CD14-positive monocyte (primary cell): ENCODE measurements at regions not wholly inside any gene's neighbourhood (a gene's known extent, or its start where the extent isn't known, plus 50 kb on each side); places are given as distances from the start of the nearest gene placed in this dataset.
"Not testable (repeated sequence)": the region's sequence is repeated elsewhere in the genome, so short reads cannot be mapped to it uniquely, and the experiment has no call there.

Experiments
- DNase-seq, 3 donors: peaks; one replicate each; pipeline ENCODE4 v3.0.0-alpha.2; 2011 to 2022
- H2AFZ ChIP-seq: 2 replicates; pipeline ENCODE4 v1.6.0; 2012; ENCODE audit warnings: mild to moderate bottlenecking, low read depth, low read length, inconsistent platforms; ENCODE audit not compliant: insufficient read depth, poor library complexity, severe bottlenecking
- H3K27ac ChIP-seq, 2 donors: 1 replicate in 1 of 2; 2 replicates in 1 of 2; pipeline ENCODE4 v1.5.1; 2012 to 2013; ENCODE audit warnings: low read length in 2 of 2, control low read depth in 1 of 2, inconsistent platforms in 1 of 2, low read depth in 1 of 2, mild to moderate bottlenecking in 1 of 2
- H3K27me3 ChIP-seq, 2 donors: one replicate each; pipeline versions ENCODE4 v1.6.0 to v1.6.1; 2011 to 2013; ENCODE audit warnings: low read length in 2 of 2; ENCODE audit not compliant: control insufficient read depth in 2 of 2, insufficient read depth in 2 of 2
- H3K36me3 ChIP-seq, 2 donors: replicated peaks in 1 of 2; 1 replicate in 1 of 2; 2 replicates in 1 of 2; pipeline versions ENCODE4 v1.5.1 to v1.6.1; 2012 to 2013; ENCODE audit warnings: low read length in 2 of 2, control low read depth in 1 of 2, inconsistent platforms in 1 of 2, mild to moderate bottlenecking in 1 of 2; ENCODE audit not compliant: insufficient read depth in 2 of 2, control insufficient read depth in 1 of 2
- H3K4me1 ChIP-seq, 2 donors: 1 replicate in 1 of 2; 2 replicates in 1 of 2; pipeline versions ENCODE4 v1.5.1 to v1.6.1; 2012 to 2013; ENCODE audit warnings: low read length in 2 of 2, control low read depth in 1 of 2, inconsistent platforms in 1 of 2, mild to moderate bottlenecking in 1 of 2, moderate library complexity in 1 of 2; ENCODE audit not compliant: insufficient read depth in 2 of 2, control insufficient read depth in 1 of 2
- H3K4me2 ChIP-seq: replicated peaks from 2 replicates; pipeline ENCODE3; 2012; ENCODE audit warnings: low read length, moderate library complexity, mild to moderate bottlenecking; ENCODE audit not compliant: poor library complexity, severe bottlenecking; ENCODE audit errors: extremely low read depth
- H3K4me3 ChIP-seq, 3 experiments: fragments of 200-600 bp in 1 of 3; sonication (generic) in 1 of 3; replicated peaks in 1 of 3; 1 replicate in 2 of 3; 2 replicates in 1 of 3; pipeline ENCODE4 v1.5.1; 2011 to 2013; ENCODE audit warnings: low read length in 3 of 3, mild to moderate bottlenecking in 3 of 3, control low read depth in 2 of 3, low read depth in 2 of 3, inconsistent platforms in 1 of 3, moderate library complexity in 1 of 3
- H3K79me2 ChIP-seq: 2 replicates; pipeline ENCODE4 v1.6.0; 2012; ENCODE audit warnings: mild to moderate bottlenecking, control low read depth, inconsistent platforms, low read length, moderate library complexity; ENCODE audit not compliant: insufficient read depth
- H3K9ac ChIP-seq: 2 replicates; pipeline ENCODE4 v1.6.0; 2017; ENCODE audit warnings: low read length, mild to moderate bottlenecking; ENCODE audit not compliant: insufficient read depth, poor library complexity, severe bottlenecking
- H3K9me3 ChIP-seq, 2 donors: replicated peaks in 1 of 2; 1 replicate in 1 of 2; 2 replicates in 1 of 2; pipeline versions ENCODE4 v1.5.1 to v1.6.1; 2012 to 2013; ENCODE audit warnings: low read length in 2 of 2, control low read depth in 1 of 2; ENCODE audit not compliant: control insufficient read depth in 1 of 2, insufficient read depth in 1 of 2
- H4K20me1 ChIP-seq: 2 replicates; pipeline ENCODE4 v1.6.0; 2012; ENCODE audit warnings: mild to moderate bottlenecking, low read length, control low read depth, moderate library complexity; ENCODE audit not compliant: insufficient read depth
- H3K27ac Mint-ChIP-seq, 7 donors: one replicate each; pipeline ENCODE4 v1.8.0; 2020; ENCODE audit warnings: mild to moderate bottlenecking in 7 of 7, mixed read lengths in 7 of 7, moderate library complexity in 6 of 7, inconsistent platforms in 2 of 7
- H3K27me3 Mint-ChIP-seq, 3 donors: one replicate each; pipeline ENCODE4 v1.8.0; 2021 to 2022; ENCODE audit warnings: low read depth in 3 of 3, mild to moderate bottlenecking in 3 of 3, mixed read lengths in 3 of 3, moderate library complexity in 3 of 3, inconsistent platforms in 1 of 3
- H3K36me3 Mint-ChIP-seq, 2 donors: one replicate each; pipeline ENCODE4 v1.8.0; 2020; ENCODE audit warnings: mixed read lengths in 2 of 2, inconsistent platforms in 1 of 2, mild to moderate bottlenecking in 1 of 2
- H3K4me1 Mint-ChIP-seq: one replicate; pipeline ENCODE4 v1.8.0; 2020; ENCODE audit warnings: mild to moderate bottlenecking, mixed read lengths
- H3K4me3 Mint-ChIP-seq, 2 donors: one replicate each; pipeline ENCODE4 v1.8.0; 2020; ENCODE audit warnings: mild to moderate bottlenecking in 2 of 2, mixed read lengths in 2 of 2, moderate library complexity in 1 of 2
- H3K9me3 Mint-ChIP-seq, 7 donors: one replicate each; pipeline ENCODE4 v1.8.0; 2020 to 2022; ENCODE audit warnings: mixed read lengths in 7 of 7, mild to moderate bottlenecking in 6 of 7, moderate library complexity in 6 of 7, inconsistent platforms in 2 of 7
- WGBS: methylation state at CpG from one replicate; pipeline ENCODE4 v1.1.5; 2013; ENCODE audit warnings: missing lambda C conversion rate; ENCODE audit not compliant: insufficient coverage; 5-methylcytosine and 5-hydroxymethylcytosine counted together
- intact Hi-C, 2 donors: fragments of 100-400 bp; cut with micrococcal nuclease; formaldehyde crosslinking; loops; one replicate each; pipeline versions ENCODE4 v1.15.0 to v1.15.1; 2023

GRCh38 chr2:111488451-111488850 lies 367.7 kb downstream of the BCL2L11 start:
- H3K4me3 Mint-ChIP-seq, DNase-seq, H3K9me3 Mint-ChIP-seq, H3K36me3 Mint-ChIP-seq, H3K4me3 ChIP-seq, H3K27me3 Mint-ChIP-seq, H3K27ac ChIP-seq, H3K9me3 ChIP-seq, H3K4me2 ChIP-seq, H3K9ac ChIP-seq, intact Hi-C loops, H3K36me3 ChIP-seq, H3K27me3 ChIP-seq, H2AFZ ChIP-seq, H4K20me1 ChIP-seq: not testable (repeated sequence)
- peaks cover 24% of the 10 kb centered on the region for H3K79me2 ChIP-seq
- H3K4me1 ChIP-seq = peaks cover 19 to 24% of the 10 kb centered on the region in 2 donors
- WGBS = no CpG with 5 or more reads among the region's 4 CpGs
- Mint-ChIP-seq H3K27ac (peak overlapping the region in 2 of 7 donors; percentile 7 to 69), H3K4me1 (peaks cover 25% of the 10 kb centered on the region)

- H3K27ac ChIP-seq, H3K36me3 ChIP-seq, H2AFZ ChIP-seq, H4K20me1 ChIP-seq, H3K27me3 Mint-ChIP-seq, DNase-seq, H3K27ac Mint-ChIP-seq, intact Hi-C loops, H3K9ac ChIP-seq, H3K27me3 ChIP-seq, H3K4me3 Mint-ChIP-seq, H3K4me3 ChIP-seq, H3K9me3 ChIP-seq, H3K4me2 ChIP-seq, H3K9me3 Mint-ChIP-seq, H3K36me3 Mint-ChIP-seq: not testable (repeated sequence)
- H3K4me1 Mint-ChIP-seq = peaks cover 23% of the 10 kb centered on the region
- H3K79me2 ChIP-seq = peaks cover 19% of the 10 kb centered on the region
- peaks cover 23 to 28% of the 10 kb centered on the region in 2 donors for H3K4me1 ChIP-seq
- no CpG with 5 or more reads among the region's 1 CpG for WGBS
Measured at GRCh38 chr2:111489460-111489859, 368.7 kb downstream of the BCL2L11 start.

GRCh38 chr2:111491181-111491580 lies 370.5 kb downstream of the BCL2L11 start:
- H3K9ac ChIP-seq, H3K36me3 ChIP-seq, H2AFZ ChIP-seq, H3K4me2 ChIP-seq, H3K27me3 Mint-ChIP-seq, H4K20me1 ChIP-seq, H3K9me3 ChIP-seq, DNase-seq, intact Hi-C loops, H3K27me3 ChIP-seq, H3K36me3 Mint-ChIP-seq, H3K9me3 Mint-ChIP-seq, H3K4me3 ChIP-seq: not testable (repeated sequence)
- peak overlapping the region in 1 of 2 donors; percentile 65 for H3K27ac ChIP-seq
- peaks cover 15% of the 10 kb centered on the region for H3K79me2 ChIP-seq
- no CpG with 5 or more reads among the region's 3 CpGs for WGBS
- Mint-ChIP-seq H3K4me3 (peak overlapping the region in 1 of 2 donors; percentile 66), H3K27ac (peak overlapping the region in 6 of 7 donors; percentile 63 to 84 (median 82)), H3K4me1 (peaks cover 21% of the 10 kb centered on the region)
- H3K4me1 ChIP-seq = peaks cover 27 to 29% of the 10 kb centered on the region in 2 donors

- H3K9me3 ChIP-seq, H3K36me3 Mint-ChIP-seq, H4K20me1 ChIP-seq, H3K9ac ChIP-seq, H3K4me2 ChIP-seq, H3K4me3 ChIP-seq, H2AFZ ChIP-seq, H3K36me3 ChIP-seq, intact Hi-C loops, H3K9me3 Mint-ChIP-seq, H3K27me3 ChIP-seq, H3K27me3 Mint-ChIP-seq: not testable (repeated sequence)
- peaks cover 15% of the 10 kb centered on the region for H3K79me2 ChIP-seq
- H3K27ac Mint-ChIP-seq = peak overlapping the region in 6 of 7 donors; percentile 63 to 84 (median 82)
- WGBS = no CpG with 5 or more reads among the region's 4 CpGs
- peaks cover 25 to 31% of the 10 kb centered on the region in 2 donors for H3K4me1 ChIP-seq
- DNase-seq = peak in 2 of 3 donors; percentile 13 to 53
- H3K4me1 Mint-ChIP-seq = peaks cover 20% of the 10 kb centered on the region
- peak overlapping the region in 1 of 2 donors; percentile 66 for H3K4me3 Mint-ChIP-seq
- peak overlapping the region in 1 of 2 donors; percentile 65 for H3K27ac ChIP-seq
Measured at GRCh38 chr2:111491614-111492013, 370.9 kb downstream of the BCL2L11 start.
